GM23248 (cell line): ENCODE measurements at regions not wholly inside any gene's neighbourhood (a gene's known extent, or its start where the extent isn't known, plus 50 kb on each side); places are given as distances from the start of the nearest gene placed in this dataset.

Experiments
- EZH2 ChIP-seq: fragments of 200-600 bp; sonication (generic); IDR thresholded peaks from 2 replicates; pipeline ENCODE4 v1.6.1; 2018; ENCODE audit warnings: antibody characterized with exemption, mild to moderate bottlenecking; ENCODE audit not compliant: insufficient read depth, poor library complexity, severe bottlenecking
- EZH2phosphoT487 ChIP-seq: fragments of 200-600 bp; sonication (generic); IDR thresholded peaks from 2 replicates; pipeline ENCODE4 v1.6.1; 2018; ENCODE audit warnings: antibody characterized with exemption, moderate library complexity, mild to moderate bottlenecking, low read depth; ENCODE audit not compliant: insufficient read depth

GRCh38 chr11:127224276-127224675 lies 223.7 kb upstream of the KIRREL3 start:
- TF ChIP-seq EZH2 (no peak), EZH2phosphoT487 (no peak)
